ENCODE measurements at regions not wholly inside any gene's neighbourhood (a gene's known extent, or its start where the extent isn't known, plus 50 kb on each side); places are given as distances from the start of the nearest gene placed in this dataset.

DNA sequence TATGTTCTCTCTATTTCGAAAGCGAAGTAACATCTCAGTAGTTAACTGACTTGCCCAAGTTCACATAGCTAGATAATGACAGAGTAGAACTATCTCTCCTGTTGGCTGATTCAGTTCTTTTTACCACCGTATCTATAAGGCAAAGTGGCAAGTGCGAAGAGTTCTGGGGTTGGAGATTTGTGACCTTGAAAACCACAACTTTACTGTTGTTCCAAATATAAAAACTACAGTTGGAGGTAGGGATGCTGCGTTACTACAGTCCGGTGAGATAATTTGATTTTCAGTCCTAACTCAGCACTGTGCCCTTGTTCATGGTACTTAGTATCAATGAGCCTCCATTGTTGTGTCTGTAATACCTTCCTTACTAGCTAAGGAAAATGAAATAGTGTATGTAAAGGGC is 71.2 kb upstream of the GOLGA8B start (continued):
- TF ChIP-seq, protein P1, sequence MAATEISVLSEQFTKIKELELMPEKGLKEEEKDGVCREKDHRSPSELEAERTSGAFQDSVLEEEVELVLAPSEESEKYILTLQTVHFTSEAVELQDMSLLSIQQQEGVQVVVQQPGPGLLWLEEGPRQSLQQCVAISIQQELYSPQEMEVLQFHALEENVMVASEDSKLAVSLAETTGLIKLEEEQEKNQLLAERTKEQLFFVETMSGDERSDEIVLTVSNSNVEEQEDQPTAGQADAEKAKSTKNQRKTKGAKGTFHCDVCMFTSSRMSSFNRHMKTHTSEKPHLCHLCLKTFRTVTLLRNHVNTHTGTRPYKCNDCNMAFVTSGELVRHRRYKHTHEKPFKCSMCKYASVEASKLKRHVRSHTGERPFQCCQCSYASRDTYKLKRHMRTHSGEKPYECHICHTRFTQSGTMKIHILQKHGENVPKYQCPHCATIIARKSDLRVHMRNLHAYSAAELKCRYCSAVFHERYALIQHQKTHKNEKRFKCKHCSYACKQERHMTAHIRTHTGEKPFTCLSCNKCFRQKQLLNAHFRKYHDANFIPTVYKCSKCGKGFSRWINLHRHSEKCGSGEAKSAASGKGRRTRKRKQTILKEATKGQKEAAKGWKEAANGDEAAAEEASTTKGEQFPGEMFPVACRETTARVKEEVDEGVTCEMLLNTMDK (IDR thresholded peaks at IDR 0.05; ENCODE audit: borderline replicate concordance, insufficient read depth, low read depth, low read length, poor library complexity, severe bottlenecking) = no peak
- TF ChIP-seq CAMTA2 (CRISPR knock-in tag; conservative IDR thresholded peaks at IDR 0.05) (no peak), RBM17 (IDR thresholded peaks at IDR 0.05; ENCODE audit: borderline replicate concordance, low read depth, low read length) (no peak), ETV6 (IDR thresholded peaks at IDR 0.05; ENCODE audit: borderline replicate concordance in 1 of 2, low read depth in 2 of 2, low read length in 1 of 2) (no peak), ETV6 (CRISPR knock-in tag; IDR thresholded peaks at IDR 0.05; ENCODE audit: borderline replicate concordance) (no peak), ZSCAN29 (IDR thresholded peaks at IDR 0.05) (no peak), GATA2 (CRISPR knock-in tag; IDR thresholded peaks at IDR 0.05) (no peak; the same call in 1 of the 2 replicates), MCM3 (IDR thresholded peaks at IDR 0.05) (no peak), EZH2 (IDR thresholded peaks at IDR 0.05; ENCODE audit: borderline replicate concordance, low read depth, low read length) (no peak), MEF2D (tag; conservative IDR thresholded peaks at IDR 0.05; ENCODE audit: low read depth) (peak; percentile 78), ZNF444 (CRISPR knock-in tag; IDR thresholded peaks at IDR 0.05) (no peak), THRAP3 (IDR thresholded peaks at IDR 0.05; ENCODE audit: borderline replicate concordance) (no peak), RBFOX2 (IDR thresholded peaks at IDR 0.05; ENCODE audit: low read depth, low read length) (no peak), LEF1 (IDR thresholded peaks at IDR 0.05) (0 out of 2 replicates have a peak, but pooled peaks have one; percentile 10), CBFA2T3 (IDR thresholded peaks at IDR 0.05) (peak; percentile 90)
- TF ChIP-seq, protein P2, sequence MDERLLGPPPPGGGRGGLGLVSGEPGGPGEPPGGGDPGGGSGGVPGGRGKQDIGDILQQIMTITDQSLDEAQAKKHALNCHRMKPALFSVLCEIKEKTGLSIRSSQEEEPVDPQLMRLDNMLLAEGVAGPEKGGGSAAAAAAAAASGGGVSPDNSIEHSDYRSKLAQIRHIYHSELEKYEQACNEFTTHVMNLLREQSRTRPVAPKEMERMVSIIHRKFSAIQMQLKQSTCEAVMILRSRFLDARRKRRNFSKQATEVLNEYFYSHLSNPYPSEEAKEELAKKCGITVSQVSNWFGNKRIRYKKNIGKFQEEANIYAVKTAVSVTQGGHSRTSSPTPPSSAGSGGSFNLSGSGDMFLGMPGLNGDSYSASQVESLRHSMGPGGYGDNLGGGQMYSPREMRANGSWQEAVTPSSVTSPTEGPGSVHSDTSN (CRISPR knock-in tag; IDR thresholded peaks at IDR 0.05; ENCODE audit: low read depth) = no peak
- TF ChIP-seq, protein P2 (tag; conservative IDR thresholded peaks at IDR 0.05; ENCODE audit: low read depth) = no peak
- TF ChIP-seq, protein P3, sequence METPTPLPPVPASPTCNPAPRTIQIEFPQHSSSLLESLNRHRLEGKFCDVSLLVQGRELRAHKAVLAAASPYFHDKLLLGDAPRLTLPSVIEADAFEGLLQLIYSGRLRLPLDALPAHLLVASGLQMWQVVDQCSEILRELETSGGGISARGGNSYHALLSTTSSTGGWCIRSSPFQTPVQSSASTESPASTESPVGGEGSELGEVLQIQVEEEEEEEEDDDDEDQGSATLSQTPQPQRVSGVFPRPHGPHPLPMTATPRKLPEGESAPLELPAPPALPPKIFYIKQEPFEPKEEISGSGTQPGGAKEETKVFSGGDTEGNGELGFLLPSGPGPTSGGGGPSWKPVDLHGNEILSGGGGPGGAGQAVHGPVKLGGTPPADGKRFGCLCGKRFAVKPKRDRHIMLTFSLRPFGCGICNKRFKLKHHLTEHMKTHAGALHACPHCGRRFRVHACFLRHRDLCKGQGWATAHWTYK (CRISPR knock-in tag; IDR thresholded peaks at IDR 0.05) = no peak
- TF ChIP-seq, protein P4, sequence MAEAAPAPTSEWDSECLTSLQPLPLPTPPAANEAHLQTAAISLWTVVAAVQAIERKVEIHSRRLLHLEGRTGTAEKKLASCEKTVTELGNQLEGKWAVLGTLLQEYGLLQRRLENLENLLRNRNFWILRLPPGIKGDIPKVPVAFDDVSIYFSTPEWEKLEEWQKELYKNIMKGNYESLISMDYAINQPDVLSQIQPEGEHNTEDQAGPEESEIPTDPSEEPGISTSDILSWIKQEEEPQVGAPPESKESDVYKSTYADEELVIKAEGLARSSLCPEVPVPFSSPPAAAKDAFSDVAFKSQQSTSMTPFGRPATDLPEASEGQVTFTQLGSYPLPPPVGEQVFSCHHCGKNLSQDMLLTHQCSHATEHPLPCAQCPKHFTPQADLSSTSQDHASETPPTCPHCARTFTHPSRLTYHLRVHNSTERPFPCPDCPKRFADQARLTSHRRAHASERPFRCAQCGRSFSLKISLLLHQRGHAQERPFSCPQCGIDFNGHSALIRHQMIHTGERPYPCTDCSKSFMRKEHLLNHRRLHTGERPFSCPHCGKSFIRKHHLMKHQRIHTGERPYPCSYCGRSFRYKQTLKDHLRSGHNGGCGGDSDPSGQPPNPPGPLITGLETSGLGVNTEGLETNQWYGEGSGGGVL (CRISPR knock-in tag; IDR thresholded peaks at IDR 0.05) = no peak
